ENCODE measurements at regions not wholly inside any gene's neighbourhood (a gene's known extent, or its start where the extent isn't known, plus 50 kb on each side); places are given as distances from the start of the nearest gene placed in this dataset.

DNA sequence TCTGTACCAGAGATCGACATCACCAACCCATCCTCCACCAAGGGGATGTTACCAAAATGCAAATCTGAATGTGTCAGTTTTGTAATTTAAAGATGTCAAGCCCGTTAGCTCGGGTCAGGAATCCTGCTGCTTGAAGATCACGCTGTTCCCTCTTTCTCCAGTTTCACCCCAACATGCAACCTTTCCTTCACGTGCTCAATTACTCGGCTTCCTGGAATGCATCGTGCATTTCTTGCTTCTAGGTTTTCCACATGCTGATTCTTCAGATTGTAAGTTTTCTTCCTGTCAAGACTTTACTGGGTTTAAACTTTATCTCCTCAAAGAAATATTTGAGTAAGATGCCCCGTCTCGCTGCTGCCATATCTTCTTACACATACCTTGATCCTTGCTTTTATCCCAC, 209.5 kb upstream of the SNX2 start:
- 71% methylated on average over 9 of the region's 9 CpGs for WGBS (ENCODE audit: low lambda C conversion rate)
- H3K36me3 ChIP-seq (replicated peaks in 1 of 2; ENCODE audit: control insufficient read depth in 1 of 2, insufficient read depth in 2 of 2, low read length in 1 of 2), result no peaks in the 10 kb centered on the region
- no peaks in the 10 kb centered on the region for H4K20me1 ChIP-seq (ENCODE audit: insufficient read depth)
- H3F3A ChIP-seq (replicated peaks; ENCODE audit: insufficient read depth), result no peaks in the 10 kb centered on the region
- no peaks in the 10 kb centered on the region for H3K27me3 ChIP-seq (ENCODE audit: insufficient read depth)
- DNase-seq, result no peak
- no peaks in the 10 kb centered on the region for H3K9me2 ChIP-seq
- no peak overlapping the region for H3K4me3 ChIP-seq (ENCODE audit: low read depth in 2 of 2, low read length in 1 of 2)
- H3K79me2 ChIP-seq (ENCODE audit: insufficient read depth), result no peaks in the 10 kb centered on the region
- ChIA-PET CTCF (no interaction called here), POLR2A (no interaction called here)
- H3K4me1 ChIP-seq (ENCODE audit: control insufficient read depth in 1 of 2, insufficient read depth in 2 of 2, low read depth in 1 of 2, low read length in 1 of 2), result no peaks in the 10 kb centered on the region
- no peaks in the 10 kb centered on the region for H3K9me3 ChIP-seq
- TF ChIP-seq USF1 (IDR thresholded peaks at IDR 0.05; ENCODE audit: borderline replicate concordance, low read depth) (no peak), IRF3 (IDR thresholded peaks at IDR 0.05; ENCODE audit: low read depth, low read length) (no peak), PBX3 (IDR thresholded peaks at IDR 0.05) (no peak), RFX5 (IDR thresholded peaks at IDR 0.05; ENCODE audit: low read length) (no peak), MAX (IDR thresholded peaks at IDR 0.05; ENCODE audit: low read depth) (no peak), TCF12 (IDR thresholded peaks at IDR 0.05) (no peak)
- no peak overlapping the region for H3K27ac ChIP-seq (ENCODE audit: low read depth in 2 of 2, low read length in 1 of 2)
- no peak overlapping the region for H2AFZ ChIP-seq (ENCODE audit: low read depth)
- no peak overlapping the region for H3K4me2 ChIP-seq
- no peak overlapping the region for H3K9ac ChIP-seq

DNA sequence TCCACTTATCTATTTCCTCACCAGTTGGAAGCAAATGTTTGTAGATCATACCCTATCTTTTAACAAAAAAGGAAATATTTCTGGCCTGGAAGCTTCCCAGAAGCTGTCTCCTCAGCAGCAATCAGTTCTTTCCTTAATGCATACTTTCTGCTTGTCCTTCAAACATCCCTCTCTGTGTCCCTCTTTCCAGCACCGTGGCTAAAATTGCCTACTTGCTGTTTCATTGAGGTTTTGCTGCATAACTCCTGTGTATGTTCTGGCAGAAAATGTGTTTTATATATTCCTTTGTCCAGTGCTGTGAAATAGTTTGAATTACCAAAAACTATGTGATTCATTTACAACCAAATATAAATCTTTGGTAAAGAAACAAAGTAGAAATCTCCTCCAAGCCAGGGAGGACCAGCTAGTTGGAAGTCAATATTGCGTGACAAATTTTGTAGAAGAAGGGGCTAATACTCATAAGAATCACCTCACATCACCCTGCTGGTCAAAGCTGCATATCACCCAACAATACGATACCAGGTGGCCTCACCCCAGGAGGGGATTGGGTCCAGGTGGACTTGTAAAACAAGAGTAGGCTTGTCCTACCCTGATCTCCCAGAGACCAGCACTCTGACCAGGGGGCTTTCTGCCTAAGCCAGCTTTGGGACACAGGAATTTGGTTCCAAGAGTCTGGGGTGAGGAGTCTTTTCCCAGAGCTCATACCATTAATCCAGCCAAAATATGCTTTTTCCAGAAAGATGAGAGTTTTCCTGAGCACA, 198.4 kb upstream of the SNX2 start:
- Histone ChIP-seq H3K36me3 (replicated peaks in 1 of 2; ENCODE audit: control insufficient read depth in 1 of 2, insufficient read depth in 2 of 2, low read length in 1 of 2) (no peaks in the 10 kb centered on the region), H3K4me1 (ENCODE audit: control insufficient read depth in 1 of 2, insufficient read depth in 2 of 2, low read depth in 1 of 2, low read length in 1 of 2) (no peaks in the 10 kb centered on the region), H3K4me3 (ENCODE audit: low read depth in 2 of 2, low read length in 1 of 2) (no peak overlapping the region), H3K27ac (ENCODE audit: low read depth in 2 of 2, low read length in 1 of 2) (no peak overlapping the region), H2AFZ (ENCODE audit: low read depth) (no peak overlapping the region), H3K9me3 (no peaks in the 10 kb centered on the region), H4K20me1 (ENCODE audit: insufficient read depth) (no peaks in the 10 kb centered on the region), H3F3A (replicated peaks; ENCODE audit: insufficient read depth) (no peaks in the 10 kb centered on the region), H3K27me3 (ENCODE audit: insufficient read depth) (no peaks in the 10 kb centered on the region), H3K79me2 (ENCODE audit: insufficient read depth) (no peaks in the 10 kb centered on the region), H3K4me2 (no peak overlapping the region), H3K9me2 (no peaks in the 10 kb centered on the region), H3K9ac (no peak overlapping the region)
- ChIA-PET CTCF (interaction anchor here (0.8 to 1.0 kb wide), 2 partner anchors 13 to 20 kb away, joined by 3 to 4 read pairs; no protein-coding TSS in a partner anchor), POLR2A (no interaction called here)
- no peak for TF ChIP-seq USF2 (IDR thresholded peaks at IDR 0.05; ENCODE audit: borderline replicate concordance, low read depth, low read length)
- no peak for TF ChIP-seq FOXM1 (IDR thresholded peaks at IDR 0.05; ENCODE audit: low read depth)
- no peak for TF ChIP-seq MXI1 (IDR thresholded peaks at IDR 0.05; ENCODE audit: low read depth, low read length)
- TF ChIP-seq JUND (IDR thresholded peaks at IDR 0.05), result no peak
- no peak for TF ChIP-seq FOXJ3 (CRISPR knock-in tag; IDR thresholded peaks at IDR 0.05)
- no peak for TF ChIP-seq CHD2 (IDR thresholded peaks at IDR 0.05; ENCODE audit: low read length, partially characterized antibody)
- TF ChIP-seq SIN3A (IDR thresholded peaks at IDR 0.05; ENCODE audit: borderline replicate concordance, low read depth, low read length), result no peak
- TF ChIP-seq EZH2phosphoT487 (IDR thresholded peaks at IDR 0.05; ENCODE audit: borderline replicate concordance, low read depth), result no peak
- TF ChIP-seq RXRA (IDR thresholded peaks at IDR 0.05; ENCODE audit: borderline replicate concordance, low read depth), result no peak
- no peak for DNase-seq
- WGBS (ENCODE audit: low lambda C conversion rate), result 51% methylated on average over 3 of the region's 3 CpGs
